Endothelial cell of umbilical vein (primary cell): ENCODE measurements at regions not wholly inside any gene's neighbourhood (a gene's known extent, or its start where the extent isn't known, plus 50 kb on each side); places are given as distances from the start of the nearest gene placed in this dataset.

Experiments used
- EZH2 ChIP-seq: IDR thresholded peaks from 2 replicates; pipeline ENCODE4 v1.6.1; 2012; ENCODE audit warnings: borderline replicate concordance, low read depth, mild to moderate bottlenecking, moderate library complexity, low read length, inconsistent platforms; ENCODE audit not compliant: severe bottlenecking
- JUN ChIP-seq: IDR thresholded peaks from 2 replicates; pipeline ENCODE4 v1.6.1; 2011; ENCODE audit warnings: borderline replicate concordance, low read depth; ENCODE audit not compliant: insufficient read length, insufficient read depth
- POLR2A ChIP-seq: IDR thresholded peaks from 2 replicates; pipeline ENCODE4 v1.6.1; 2012; ENCODE audit warnings: low read depth, mild to moderate bottlenecking, control low read depth, low read length
- POLR2AphosphoS5 ChIP-seq: IDR thresholded peaks from 2 replicates; pipeline ENCODE4 v1.6.1; 2012; ENCODE audit warnings: low read depth, mild to moderate bottlenecking, control low read depth, low read length, moderate library complexity; ENCODE audit not compliant: insufficient read depth
- TF ChIP-seq, protein P1 (sequence below), 2 donors: IDR thresholded peaks; 1 replicate in 1 of 2; 2 replicates in 1 of 2; pipeline ENCODE4 v1.5.1; 2011; ENCODE audit warnings: low read length in 2 of 2, mild to moderate bottlenecking in 2 of 2, moderate library complexity in 2 of 2, control low read depth in 1 of 2, inconsistent platforms in 1 of 2, low read depth in 1 of 2; ENCODE audit not compliant: insufficient read depth in 1 of 2; ENCODE audit errors: extremely low read depth in 1 of 2

DNA sequence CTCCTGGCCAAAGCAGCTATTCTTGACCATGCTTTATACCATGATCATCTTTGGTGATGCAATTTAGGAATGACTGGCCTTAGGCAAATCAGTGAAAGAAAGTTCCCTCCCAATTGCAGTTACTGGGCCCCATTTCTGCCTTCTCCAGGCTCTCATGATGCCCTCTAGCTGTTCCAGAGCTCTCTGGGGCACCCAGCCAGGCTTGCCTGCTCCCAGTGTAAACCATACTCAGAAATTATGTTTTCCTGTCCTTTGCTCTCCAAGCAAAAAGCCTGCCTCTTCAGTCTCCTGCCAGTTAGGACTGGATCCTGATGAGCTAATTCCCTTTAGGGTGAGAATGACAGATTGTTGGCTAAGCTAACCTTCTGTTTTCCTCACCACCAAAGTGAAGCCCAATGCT is 85.3 kb upstream of the RBPJ start:
- TF ChIP-seq, protein P1, sequence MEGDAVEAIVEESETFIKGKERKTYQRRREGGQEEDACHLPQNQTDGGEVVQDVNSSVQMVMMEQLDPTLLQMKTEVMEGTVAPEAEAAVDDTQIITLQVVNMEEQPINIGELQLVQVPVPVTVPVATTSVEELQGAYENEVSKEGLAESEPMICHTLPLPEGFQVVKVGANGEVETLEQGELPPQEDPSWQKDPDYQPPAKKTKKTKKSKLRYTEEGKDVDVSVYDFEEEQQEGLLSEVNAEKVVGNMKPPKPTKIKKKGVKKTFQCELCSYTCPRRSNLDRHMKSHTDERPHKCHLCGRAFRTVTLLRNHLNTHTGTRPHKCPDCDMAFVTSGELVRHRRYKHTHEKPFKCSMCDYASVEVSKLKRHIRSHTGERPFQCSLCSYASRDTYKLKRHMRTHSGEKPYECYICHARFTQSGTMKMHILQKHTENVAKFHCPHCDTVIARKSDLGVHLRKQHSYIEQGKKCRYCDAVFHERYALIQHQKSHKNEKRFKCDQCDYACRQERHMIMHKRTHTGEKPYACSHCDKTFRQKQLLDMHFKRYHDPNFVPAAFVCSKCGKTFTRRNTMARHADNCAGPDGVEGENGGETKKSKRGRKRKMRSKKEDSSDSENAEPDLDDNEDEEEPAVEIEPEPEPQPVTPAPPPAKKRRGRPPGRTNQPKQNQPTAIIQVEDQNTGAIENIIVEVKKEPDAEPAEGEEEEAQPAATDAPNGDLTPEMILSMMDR (IDR thresholded peaks at IDR 0.05; ENCODE audit: extremely low read depth in 1 of 2, insufficient read depth in 1 of 2, low read depth in 1 of 2, low read length in 2 of 2), result no peak
- TF ChIP-seq JUN (no peak), POLR2A (no peak), EZH2 (no peak), POLR2AphosphoS5 (no peak)
